Amniotic epithelial cell (primary cell): ENCODE measurements at regions not wholly inside any gene's neighbourhood (a gene's known extent, or its start where the extent isn't known, plus 50 kb on each side); places are given as distances from the start of the nearest gene placed in this dataset.
A peak's percentile ranks its signal among the peaks of the same experiment; 100 is the strongest.
"Not testable (repeated sequence)": the region's sequence is repeated elsewhere in the genome, so short reads cannot be mapped to it uniquely, and the experiment has no call there.

Source experiments
- DNase-seq: peaks from one replicate; pipeline ENCODE4 v3.0.0-alpha.2; 2010; ENCODE audit warnings: low read depth

DNA sequence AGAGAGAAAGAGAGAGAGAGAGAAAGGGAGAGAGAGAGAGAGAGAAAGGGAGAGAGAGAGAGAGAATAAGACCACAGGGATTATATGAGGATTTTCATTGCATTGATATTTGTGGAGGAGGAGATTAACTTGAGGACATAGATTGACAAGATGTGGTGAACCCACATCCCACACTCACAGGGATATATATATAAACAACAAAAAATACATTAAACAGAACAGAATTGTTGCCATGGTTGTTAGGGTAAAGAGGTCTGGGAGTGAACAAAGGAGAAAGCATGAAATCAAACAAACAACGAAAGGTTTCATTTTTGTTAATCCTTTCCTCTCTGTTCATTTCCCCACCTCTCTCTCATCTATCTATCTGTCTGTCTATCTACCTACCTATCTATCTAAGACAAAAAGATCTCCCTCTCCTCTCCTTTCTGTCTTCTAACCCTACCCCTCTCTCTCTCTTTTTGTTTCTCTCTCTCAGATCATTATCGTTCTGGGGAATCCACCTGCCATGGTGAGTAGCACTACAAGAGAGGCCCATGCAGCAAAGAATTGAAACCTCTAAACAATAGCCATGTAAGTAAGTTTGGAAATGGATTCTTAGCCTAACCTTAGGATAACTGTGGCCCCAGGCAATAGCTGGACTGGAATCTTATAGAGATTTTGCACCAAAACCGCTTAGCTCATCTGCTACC, 280.9 kb downstream of the RAP2B start:
- DNase-seq: peak; percentile 24

DNA sequence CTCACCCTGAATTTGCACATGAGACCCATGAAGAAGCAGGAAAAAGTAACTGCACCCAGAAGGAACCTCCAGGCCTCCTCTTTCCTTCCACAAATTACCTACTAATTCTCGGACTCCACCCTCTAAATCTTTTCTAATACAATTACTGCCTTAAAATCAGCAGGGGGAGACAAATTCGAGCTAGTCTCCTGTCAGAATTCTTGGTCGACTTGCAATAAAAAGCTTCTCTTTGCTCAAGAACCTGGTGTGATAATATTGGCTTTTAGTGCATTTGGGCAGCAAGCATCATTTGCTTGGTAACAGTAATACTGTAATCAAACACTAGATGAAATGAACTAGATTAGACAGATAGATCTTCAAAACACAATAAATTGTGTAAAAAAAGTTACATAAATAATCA, 281.9 kb downstream of the RAP2B start:
- DNase-seq: peak; percentile 6

DNA sequence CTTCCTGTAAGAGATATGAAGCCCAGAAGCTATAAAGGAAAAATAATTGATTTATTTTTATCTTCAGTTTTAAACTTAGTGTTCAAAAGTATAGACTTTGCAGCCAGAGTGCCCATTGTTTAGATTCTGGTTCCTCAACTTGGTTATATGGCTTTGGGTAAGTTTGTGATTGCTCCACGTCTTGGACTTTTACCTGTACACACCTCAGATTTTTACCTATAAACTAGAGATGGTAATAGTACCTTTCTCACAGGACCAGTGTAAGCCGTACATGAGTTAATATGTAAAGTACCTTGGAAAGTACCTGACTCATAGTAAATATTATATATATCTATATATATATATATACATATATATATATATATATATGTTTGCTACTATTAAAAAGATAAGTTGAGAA, 283.8 kb downstream of the RAP2B start:
- DNase-seq: no peak

DNA sequence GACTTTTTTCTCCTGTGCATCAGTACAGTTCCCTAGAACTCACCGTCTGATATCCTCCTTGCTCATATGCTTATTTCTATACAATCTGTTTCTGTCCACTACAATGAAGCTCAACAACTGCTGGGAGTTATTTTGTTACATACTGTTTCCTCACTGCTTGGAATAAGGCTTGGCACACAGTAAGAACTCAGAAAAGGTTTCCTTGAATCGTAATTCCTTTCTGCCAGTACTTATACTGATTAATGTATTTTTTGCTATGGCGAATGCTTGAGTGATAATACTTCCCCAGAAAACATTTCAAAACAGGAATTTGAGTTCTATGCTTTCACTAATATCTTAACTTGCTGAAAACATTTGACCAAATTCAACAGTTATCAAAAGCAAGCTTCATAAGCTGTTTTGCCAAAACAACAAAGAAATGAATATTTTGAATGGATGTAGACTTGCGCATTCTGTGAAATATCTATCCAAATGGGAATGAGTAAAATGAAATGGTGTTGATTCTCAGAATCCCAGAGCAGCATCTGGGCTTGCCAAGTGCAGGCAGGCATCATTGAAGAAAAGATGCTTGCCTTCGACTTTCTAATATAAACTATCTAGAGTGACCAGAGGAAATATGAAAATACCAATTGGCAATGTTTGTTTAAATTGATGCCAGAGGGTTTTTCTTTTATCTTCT, 286.3 kb downstream of the RAP2B start:
- peak; percentile 34 for DNase-seq

DNA sequence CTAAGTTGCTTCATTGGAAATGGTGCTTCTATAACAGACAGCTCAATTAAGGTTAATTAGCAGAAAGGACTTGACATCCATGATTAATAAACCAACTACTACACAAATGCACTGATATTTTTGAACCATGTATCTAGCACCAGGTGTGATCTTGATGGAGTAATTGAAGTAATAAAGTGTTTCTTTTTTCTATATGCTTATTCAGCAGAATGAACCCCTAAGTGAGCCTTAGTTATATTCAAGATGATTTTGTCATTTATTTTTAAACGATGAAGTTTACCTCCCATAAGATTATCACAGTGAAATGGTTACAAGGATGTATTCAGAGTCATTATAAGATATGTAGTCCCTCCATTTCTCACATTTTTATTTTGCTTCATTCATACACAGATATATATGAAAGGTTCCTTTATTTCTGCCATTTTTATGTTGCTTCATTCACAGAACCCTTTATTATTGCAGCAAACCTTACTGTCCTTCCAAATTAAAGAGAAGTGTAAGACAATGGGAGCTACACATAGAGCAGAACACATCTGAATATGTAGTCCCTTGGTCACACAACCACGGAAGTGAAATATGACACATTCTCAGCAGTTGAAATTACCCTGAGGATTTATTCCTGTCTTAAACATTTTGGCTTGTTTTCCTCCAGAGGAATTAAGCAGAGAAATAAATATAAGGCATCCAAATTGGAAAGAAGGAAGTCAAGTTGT, 295.0 kb downstream of the RAP2B start:
- DNase-seq: no peak

DNA sequence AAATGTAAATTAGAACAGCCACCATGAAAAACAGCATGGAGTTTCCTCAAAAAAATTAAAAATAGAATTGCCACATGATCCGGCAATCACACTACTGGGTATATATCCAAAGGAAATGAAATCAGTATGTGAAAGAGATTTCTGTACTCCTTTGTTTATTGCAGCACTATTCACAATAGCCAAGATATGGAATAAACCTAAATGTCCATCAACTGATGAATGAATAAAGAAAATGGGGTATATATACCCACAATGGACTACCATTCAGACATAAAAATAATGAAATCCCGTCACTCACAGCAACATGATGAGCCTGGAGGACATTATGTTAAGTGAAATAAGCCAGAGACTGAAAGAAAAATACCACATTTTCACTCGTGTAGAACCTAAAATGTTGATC, 296.9 kb downstream of the RAP2B start:
- DNase-seq: no peak

DNA sequence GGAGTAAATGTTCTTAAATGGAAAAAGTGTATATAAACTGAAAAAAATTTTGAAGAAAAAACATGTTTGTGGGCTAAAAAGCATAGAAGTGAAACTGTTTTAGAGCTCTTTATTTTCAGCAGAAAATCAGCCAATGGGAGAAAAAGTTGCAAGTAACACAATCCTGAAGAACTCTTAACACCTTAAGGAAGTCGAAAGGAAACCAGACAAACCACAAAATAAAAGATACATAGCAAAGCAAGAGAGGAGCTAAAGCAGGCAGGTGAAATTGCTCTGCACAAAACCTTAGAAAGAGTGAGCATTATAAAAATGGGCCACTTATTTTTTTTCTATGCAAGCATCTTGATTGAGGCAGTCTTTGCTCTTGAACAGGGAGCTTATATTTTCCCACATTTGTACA, 300.5 kb downstream of the RAP2B start:
- DNase-seq: no peak

DNA sequence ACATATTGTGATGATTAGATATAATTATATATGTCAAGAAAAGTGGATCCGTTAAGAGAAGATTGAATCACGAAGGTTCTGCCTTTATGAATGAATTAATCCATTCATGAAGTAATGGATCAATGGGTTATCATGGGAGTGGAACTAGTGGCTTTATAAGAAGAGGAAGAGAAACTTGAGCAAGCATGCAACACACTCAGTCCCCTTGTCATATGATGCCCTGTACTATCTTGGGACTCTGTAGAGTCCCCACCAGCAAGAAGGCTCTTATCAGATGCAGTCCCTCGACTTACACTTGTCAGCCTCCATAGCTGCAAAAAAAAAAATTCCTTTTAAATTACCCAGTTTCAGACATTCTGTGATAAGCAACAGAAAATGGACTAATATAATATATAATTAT, 301.9 kb downstream of the RAP2B start:
- DNase-seq: no peak

DNA sequence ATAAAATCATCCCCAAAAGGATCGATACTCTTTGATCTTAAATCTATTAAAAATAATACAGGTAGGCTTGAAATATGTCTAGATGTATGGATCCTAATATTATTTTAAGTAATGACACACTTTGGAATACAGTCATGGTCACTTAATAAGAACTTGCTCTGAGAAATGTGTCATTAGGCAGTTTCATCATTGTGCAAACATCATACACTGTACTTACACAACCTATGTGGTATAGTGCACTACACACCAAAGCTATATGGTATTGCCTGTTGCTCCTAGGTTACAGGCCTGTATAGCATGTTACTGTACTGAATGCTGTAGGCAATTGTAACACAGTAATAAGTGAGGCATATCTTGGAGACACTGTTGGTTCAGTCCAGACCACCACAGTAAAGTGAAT, 307.1 kb downstream of the RAP2B start:
- no peak for DNase-seq

DNA sequence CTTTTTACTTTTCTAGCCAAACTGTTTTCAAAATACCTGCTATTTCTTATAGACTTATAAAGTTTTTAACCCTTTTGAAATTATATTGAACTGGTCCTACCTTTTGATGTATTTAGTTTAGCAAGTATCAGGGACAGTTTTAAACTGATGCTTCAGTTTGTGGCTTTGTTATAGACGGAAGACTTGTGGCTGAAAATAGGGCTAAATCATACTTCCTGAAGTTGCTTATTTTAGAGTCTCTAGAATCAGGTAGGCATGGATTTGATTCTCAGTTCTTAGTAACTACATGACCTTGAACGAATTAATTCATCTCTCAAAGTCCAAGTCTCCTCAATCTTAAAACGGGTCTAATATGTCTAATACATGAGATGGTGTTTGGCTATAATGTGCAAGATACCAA, 322.8 kb downstream of the RAP2B start:
- no peak for DNase-seq

DNA sequence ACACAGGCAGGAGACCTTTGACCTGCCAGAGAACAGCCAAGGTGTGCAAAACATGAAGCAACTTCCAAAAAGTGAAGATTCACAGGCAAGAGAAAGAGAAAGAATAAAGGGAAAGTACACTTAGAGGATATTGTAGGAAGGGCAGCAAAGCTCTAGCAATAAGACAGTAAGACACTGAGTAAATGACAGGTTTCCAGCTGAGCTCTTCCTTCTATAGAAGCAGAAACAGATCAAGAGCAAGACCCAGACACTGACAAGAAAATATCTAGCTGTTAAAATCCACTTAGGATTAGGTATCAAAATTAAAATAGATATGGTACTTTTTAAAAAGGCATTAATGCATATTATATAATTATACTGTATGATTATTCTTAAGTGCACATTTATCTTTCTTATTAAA, 333.4 kb downstream of the RAP2B start:
- no peak for DNase-seq

DNA sequence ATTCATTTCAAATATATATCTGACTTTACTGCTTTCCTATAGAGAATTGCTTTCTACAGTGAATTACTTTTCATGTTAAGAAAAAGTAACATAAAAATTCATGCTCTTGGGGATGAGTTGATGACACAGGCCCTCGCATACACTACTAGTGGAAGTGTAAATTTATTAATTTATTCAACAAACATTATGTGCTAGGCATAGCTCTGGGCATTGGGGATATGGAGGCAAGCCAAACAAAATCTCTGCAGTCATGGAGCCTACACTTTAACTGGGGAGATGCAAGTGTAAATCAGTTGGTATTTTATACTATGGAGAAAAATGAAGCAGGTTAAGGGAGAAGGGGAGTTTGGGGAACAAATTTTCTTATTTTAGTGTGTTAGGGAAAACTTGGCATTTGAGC, 340.7 kb downstream of the RAP2B start:
- DNase-seq: no peak

DNA sequence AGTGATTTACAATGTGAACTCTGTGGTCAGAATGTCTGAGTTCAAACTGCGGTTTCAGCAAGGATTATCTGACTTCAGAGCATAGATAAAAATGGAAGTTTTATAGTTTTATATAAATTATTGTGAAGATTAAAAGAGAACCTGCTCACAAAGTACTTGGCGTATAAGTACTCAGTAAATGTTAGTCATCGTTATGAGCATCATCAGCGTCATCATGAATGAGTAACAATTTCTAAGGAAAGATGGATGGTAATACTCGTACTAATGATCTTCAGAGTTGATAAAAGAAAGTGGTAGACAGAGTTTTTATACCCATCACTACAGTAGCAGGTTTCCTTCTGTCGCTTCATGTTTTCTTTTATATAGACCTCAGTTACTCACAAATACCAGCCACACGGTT, 341.8 kb downstream of the RAP2B start:
- no peak for DNase-seq

DNA sequence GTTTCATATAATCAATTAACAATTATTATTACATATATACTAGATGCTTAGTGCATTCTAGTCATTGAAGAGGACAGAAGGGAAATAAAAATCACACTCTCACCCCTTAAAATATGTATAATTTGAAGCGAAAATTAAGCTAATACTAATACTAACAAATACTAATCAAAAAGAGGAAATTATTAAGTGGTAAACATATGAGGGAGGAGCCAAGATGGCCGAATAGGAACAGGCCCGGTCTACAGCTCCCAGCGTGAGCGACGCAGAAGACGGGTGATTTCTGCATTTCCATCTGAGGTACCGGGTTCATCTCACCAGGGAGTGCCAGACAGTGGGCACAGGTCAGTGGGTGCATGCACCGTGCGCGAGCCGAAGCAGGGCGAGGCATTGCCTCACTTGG, 344.2 kb downstream of the RAP2B start:
- not testable (repeated sequence) for DNase-seq

DNA sequence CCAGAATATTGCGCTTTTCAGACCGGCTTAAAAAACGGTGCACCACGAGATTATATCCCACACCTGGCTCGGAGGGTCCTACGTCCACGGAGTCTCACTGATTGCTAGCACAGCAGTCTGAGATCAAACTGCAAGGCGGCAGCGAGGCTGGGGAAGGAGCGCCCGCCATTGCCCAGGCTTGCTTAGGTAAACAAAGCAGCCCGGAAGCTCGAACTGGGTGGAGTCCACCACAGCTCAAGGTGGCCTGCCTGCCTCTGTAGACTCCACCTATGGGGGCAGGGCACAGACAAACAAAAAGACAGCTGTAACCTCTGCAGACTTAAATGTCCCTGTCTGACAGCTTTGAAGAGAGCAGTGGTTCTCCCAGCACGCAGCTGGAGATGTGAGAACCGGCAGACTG, 344.7 kb downstream of the RAP2B start:
- not testable (repeated sequence) for DNase-seq

DNA sequence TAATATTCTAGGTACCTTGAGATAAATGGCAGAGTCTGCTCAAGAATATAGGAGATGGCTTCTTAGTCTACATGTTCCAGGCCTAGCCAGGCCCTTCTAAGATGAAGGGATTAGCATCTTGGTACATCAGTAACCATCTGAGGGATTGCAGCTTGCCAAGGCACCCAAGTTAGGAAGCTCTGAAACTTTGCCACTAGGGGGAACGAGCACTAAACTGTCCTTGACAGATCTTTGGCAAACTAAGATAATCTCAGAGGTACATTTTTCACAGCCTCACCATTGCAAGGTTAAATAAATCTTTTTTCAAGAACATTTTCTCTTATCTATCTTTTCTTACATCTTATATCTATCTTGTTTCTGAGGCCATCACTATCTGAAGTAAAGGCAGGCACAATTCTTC, 351.2 kb downstream of the RAP2B start:
- DNase-seq: peak; percentile 5

DNA sequence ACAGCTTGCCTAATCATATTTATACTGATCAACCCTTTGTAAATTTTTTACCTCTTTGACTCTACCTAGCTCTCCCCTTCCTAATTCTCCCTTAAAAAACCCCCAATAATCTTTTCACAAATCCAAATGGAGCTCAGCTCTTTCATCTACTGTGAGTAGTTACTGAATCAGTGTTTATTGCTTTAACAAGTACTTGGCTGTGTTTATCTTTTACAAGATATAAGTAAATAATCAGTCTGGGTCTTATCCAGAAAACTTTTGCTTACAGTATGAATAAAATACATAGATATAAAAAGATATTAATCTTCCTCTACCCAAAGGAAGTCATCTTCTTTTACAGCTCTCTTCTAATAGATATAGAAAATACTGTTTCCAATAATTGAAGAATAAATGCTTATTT, 366.4 kb downstream of the RAP2B start:
- DNase-seq: no peak

DNA sequence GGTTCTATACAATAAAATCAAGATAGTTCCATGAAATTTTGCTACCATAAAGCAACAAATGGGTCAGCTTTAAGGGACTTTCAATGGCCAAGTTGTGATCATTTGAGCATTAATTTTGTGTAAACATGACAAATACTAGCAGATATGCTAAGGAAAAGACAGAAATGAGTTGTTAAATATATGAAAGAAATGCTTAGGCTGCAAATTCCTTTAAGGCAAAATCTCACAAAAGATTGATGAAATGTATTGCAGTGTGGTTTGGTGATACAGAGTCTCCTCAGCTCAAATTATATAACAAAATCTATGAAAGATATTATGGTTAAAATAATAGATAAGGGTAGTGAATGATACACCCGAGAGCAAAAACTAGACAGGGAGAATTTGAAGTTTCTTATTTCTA, 377.2 kb downstream of the RAP2B start:
- DNase-seq: no peak

DNA sequence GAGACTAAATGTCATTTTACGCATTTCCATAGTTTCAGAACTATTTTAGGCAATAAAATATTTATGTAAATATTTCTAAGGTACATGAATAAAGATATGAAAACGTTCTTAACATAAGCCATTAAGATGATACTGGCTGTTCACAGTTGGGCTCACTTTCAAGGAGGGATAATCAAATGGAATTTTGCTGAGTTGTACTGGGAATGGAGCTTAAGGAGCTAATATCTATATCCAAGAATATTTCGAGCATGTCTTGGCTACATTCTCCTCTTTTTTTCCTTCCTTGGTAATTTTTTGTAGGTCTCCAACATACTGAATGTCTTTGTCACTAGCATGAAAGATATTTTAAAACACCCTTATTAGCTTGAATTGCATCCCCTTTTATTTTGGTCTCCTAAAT, 383.4 kb downstream of the RAP2B start:
- no peak for DNase-seq

DNA sequence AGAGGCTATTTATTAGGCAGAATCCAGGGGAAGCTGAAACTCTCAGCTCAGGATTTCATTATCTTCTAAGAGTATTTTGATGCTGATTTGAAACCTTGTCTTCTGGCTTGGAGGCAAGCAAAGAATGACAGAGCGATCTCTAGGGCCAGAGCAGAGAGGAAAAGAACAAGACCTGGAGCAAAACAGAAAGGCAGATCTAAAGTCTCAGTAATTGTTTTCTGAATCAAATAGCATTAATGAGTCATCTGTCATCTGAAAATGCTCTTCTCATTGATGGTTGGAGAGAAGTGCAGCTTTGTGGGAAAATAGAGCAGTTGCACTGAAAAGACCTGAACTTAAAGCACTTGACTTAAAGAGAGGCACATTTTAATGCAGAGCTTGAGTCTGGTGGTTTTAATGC, 385.9 kb downstream of the RAP2B start:
- no peak for DNase-seq

DNA sequence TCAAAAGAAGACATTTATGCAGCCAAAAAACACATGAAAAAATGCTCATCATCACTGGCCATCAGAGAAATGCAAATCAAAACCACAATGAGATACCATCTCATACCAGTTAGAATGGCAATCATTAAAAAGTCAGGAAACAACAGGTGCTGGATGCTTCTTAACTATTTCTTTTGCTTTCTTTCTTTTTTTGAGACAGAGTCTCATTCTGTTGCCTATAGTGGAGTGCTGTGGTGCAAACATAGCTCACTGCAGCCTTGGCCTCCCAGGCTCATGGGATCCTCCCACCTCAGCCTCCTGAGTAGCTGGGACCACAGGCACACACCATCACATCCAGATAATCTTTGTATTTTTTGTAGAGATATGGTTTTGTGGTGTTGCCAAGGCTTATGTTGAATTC, 387.7 kb downstream of the RAP2B start:
- not testable (repeated sequence) for DNase-seq

DNA sequence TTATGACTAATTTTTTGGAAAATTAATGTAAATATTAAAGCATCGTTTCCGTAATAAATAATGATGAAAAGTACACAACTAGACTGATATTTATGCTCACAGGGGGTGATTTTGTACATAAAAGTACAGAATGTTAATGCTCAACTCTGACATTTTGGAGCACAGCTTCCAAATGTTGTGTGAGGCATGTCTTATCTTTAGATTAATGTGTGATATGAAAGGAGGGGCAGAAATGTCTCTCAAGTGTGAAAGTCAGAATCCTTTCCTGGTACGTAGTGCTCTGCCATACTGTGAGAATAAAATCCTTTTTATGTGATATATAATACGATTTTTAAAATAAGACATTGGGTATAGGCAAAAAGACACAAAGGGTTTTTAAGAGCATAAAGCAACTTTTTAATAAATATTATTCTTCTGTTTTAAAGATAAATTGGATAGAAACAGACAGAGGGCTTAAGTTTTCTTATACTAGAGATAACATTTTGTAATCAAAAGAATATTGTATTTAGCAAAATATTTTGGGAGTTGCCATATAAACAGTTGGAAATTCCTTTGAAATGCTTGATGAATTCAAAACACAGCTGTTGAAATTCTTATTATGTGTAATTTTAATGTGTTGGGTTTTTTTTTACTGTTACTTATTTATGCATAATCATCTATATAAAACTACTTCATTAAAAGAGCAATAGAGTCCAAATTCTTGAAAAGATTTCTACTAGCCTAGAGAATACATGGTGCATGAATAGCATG, 389.7 kb downstream of the RAP2B start:
- DNase-seq: no peak
